Cerebellar cortex (tissue), 1 donor: ENCODE measurements at regions not wholly inside any gene's neighbourhood (a gene's known extent, or its start where the extent isn't known, plus 50 kb on each side); places are given as distances from the start of the nearest gene placed in this dataset.

ENCODE experiments used
- DNase-seq: peaks from one replicate; pipeline ENCODE4 v3.0.0-alpha.2; 2015; ENCODE audit warnings: low spot score

DNA sequence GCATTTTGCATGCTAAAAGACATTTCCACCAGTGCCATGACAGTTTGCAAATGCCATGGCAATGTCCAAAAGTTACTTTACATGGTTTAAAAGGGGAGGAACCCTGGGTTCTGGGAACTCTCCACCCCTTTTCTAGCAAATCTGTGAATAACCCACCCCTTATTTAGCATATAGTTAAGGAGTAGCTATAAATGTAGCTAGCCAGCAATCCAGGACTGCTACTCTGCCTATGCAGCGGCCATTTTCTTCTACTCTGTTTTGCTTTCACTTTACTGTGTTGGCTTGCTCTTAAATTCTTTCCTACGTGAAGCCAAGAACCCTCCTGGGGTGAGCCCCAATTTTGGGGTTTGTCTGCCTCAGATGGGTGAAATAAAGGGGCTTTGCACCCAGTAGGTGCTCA, 141.0 kb downstream of the PTPN11 start:
- no peak for DNase-seq

DNA sequence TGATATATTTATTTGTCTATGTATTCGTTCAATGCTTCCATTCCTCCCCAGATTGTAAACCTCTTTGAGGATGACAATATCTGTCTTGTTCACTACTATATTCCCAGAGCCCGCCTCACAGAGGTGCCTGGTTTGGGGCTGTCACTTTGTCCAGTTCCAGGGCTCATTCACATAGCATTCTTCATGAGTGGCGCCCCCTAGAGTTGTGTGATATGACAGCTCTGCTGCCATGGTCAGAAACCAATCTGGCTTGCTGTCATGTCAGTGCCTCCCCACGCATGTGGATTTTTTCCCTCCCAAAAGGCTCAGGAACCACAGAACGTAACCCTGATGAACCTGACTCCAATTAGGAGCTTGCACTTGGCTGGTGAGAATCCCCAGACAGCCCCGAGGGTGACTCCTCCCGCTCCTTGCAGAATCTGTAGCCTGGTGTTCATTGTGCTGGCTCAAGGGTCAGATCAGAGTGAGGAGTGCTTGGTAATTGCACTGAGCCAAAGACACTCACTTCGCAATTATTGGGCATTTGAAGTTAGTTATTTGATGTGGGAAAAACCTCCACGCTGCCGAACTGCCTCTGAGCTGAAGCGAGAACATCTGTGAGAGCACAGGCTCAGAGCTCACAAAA, 145.5 kb downstream of the PTPN11 start:
- DNase-seq: no peak

GRCh38 chr12:112568641-112569040, 149.9 kb downstream of the PTPN11 start:
- DNase-seq: peak; percentile 41

DNA sequence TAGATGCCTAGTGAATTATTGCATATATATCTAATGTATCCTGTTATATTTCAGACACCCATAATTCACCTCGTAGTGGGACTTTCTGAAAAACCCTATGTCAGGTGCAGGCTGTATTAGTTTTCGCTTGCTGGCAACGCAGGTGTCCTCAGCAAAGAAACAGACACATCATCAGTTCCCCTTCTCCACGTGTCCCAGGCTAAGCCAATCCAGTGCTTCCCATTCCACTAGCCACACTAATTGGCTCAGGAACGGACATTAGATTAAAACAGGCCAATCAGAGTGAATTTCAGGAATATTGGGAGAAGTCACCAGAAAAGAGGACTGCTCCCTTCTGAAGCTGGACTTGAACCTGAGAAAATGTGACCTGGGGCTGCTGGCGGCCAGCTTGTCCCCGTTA, 151.3 kb downstream of the PTPN11 start:
- DNase-seq: no peak

- no peak for DNase-seq
Measured at GRCh38 chr12:112573141-112573540, 154.4 kb downstream of the PTPN11 start.

- DNase-seq: no peak
Measured at GRCh38 chr12:112574896-112575558, 156.3 kb downstream of the PTPN11 start.

- DNase-seq: no peak
Measured at GRCh38 chr12:112575559-112576067, 156.9 kb downstream of the PTPN11 start.

DNA sequence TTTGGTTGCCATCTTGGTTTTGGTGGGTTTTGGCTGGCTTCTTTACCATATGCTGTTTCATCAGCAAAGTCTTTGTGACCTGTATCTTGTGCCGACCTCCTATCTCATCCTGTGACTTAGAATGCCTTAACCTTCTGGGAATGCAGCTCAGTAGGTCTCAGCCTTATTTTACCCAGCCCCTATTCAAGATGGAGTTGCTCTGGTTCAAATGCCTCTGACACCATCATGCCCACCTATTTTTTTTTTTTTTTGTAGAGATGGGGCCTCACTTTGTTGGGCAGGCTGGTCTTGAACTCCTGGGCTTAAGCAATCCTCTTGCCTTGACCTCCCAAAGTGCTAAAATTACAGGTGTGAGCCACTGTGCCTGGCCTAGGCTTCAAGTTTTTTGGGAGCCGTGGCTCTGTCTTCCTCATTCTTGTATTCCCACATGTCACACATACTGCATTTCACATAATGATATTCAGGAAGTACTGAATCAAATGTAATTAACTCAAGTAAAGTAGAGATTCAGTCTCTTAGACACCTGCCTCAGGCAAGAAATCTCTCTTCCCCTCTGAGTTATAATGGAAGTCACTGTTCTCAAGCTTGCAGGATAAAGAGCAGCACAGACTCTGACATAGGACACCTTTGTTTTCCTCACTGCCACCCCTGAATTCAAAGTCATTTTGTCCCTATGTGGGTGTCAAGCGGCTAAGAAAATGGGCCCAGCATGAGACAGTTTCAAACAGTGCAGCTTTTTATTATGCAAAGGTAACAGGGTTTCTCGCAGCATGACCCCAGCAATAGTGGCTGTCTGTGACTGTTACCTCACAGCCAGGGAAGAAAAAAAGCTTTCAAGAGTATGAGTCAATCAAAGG, 159.0 kb downstream of the PTPN11 start:
- no peak for DNase-seq

- no peak for DNase-seq
Measured at GRCh38 chr12:112584266-112584722, 165.5 kb downstream of the PTPN11 start.

GRCh38 chr12:112586148-112586783, 167.5 kb downstream of the PTPN11 start:
- no peak for DNase-seq

- no peak for DNase-seq
Measured at GRCh38 chr12:112589275-112589674, 170.5 kb downstream of the PTPN11 start.

DNA sequence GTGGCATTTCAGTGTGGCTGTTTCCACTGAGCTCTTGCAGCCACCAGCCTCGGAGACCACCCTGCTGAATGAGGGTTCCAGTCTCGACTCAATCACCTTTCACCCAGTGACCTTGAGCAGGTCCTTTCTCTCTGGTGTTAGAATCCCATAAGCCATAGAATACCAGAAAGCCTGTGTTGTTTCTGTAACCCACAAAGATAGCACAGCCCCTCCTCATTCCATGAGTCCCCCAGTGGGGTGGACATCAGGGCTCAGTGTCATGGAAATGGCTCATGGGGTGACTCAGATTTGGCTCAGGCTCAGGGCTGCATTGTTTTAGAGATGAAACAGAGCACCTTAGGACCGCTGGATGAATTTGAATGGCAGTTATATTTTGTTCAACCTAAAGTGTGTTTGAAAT, 171.5 kb downstream of the PTPN11 start:
- DNase-seq: no peak

DNA sequence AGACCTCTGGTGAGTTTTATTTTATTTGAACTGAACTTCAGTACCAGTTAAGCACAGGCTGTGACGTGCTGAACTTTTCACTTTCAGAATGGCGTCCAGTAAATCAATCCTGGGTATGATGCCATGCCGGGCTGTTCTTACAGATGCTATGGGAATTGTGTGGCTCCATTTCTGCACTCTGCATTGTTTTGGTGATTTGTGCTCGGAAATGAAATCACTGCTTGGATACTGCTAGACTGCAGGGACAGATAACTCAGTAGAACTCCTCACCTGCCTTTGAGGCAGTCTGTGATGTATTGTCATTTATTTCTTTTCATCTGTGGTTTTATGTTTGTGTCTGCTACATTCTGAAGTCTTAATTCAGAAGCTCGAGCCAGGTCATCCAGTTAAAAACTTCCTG, 172.7 kb downstream of the PTPN11 start:
- no peak for DNase-seq

- no peak for DNase-seq
Measured at GRCh38 chr12:112595410-112595809, 176.7 kb downstream of the PTPN11 start.

DNA sequence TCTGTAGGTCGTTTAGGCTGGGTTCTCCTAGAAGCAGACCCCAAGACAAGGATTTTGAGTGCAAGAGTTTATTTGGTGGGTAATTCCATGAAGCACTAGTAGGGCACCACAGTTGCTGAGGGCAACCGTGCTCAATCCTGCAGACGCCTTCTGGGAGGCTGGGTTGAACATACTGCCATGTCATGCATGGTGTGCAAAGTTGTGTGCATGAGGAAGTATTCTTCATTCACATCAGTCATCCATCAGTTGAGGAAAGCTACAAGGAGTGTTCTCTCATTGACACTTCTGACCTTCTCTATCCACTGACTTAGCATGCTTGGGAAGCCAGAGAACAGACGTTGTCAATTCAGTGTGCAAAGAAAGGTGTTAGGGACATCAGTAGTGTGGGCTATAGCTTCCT, 179.2 kb downstream of the PTPN11 start:
- no peak for DNase-seq

DNA sequence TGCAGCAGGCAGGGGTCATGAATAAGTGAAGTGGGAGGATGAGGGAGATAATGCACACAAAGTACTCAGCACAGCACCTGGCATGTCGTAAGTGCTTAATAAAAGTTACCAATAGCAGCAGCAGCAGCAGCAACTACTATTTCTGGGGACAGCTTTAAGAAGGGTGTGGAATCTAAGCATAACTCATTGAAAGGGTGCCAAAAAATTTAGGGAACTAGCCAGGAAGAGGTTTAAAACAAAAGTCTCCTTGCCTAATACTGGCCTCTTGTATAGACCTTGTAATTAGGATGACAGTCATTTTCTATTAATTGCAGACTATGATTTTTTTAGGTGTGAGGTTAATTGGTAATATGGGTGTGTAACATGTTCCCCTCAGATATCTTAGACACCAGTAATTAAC, 179.9 kb downstream of the PTPN11 start:
- no peak for DNase-seq

DNA sequence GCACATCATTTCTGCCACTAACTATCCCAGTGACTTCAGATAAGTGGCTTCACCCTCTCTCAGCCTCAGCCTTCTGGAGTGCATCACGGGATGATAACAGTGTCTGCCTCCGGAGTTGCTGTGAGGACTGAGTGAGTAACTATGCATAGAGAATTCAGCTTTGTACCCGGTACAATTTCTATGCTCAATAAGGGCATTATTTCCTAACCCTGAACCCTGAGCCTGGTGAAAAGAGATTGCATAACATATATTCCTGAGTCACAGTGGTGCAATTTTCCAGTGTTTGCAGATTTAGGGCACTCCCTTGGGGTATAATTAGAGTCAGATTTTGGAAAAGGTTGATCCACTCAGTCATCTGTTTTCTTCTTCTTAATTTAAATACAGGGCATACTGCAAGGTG, 181.1 kb downstream of the PTPN11 start:
- no peak for DNase-seq

DNA sequence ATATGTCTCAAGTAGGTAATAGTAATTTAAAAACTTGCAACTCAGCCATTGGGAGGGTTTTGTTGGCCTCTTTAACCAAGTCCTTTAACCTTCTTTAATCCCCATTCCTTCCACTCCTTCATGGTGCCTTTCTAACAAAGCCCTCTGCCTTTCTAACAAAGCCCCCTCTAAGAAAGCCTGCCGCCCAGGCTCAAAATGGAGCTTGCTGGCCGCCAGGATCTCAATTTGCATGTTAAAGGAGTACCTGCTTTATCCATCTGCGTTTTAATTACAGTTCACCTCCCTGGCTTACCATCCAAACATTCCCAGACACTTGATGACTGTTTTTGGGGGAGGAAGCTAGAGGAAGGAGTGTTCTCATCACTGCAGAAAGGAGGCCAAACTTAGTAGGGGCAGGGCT, 183.4 kb downstream of the PTPN11 start:
- DNase-seq: no peak

DNA sequence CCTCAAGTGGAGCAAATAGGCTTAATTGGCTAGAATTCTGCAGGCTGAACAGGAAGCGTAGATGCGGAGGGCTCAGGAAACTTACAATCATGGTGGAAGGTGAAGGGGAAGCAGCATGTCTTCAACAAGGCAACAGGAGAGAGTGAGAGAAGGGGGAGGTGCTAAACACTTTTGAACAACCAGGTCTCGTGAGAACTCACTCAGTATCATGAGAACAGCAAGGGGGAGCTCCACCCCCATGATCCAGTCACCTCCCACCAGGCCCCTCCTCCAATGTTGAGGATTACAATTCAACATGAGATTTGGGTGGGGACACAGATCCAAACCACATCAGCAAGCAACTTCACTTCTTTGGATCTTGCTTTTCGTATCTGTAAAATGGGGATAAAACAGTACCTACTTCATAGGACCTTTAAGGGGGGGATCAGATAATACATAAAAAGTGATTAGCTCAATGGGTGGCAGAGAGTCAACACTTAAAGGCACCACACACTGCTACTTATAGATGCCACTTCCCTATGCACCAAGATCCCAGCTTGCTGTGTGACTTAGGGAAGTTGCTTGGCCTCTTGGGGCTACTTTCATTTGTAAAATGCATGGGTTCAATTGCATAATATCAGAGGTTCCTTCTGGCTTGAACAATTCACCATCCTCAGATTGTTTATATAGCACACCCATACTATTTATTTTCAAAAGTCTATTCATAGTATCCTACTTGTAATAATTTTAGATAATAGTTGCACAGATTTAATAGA, 184.8 kb upstream of the RPH3A start:
- no peak for DNase-seq

DNA sequence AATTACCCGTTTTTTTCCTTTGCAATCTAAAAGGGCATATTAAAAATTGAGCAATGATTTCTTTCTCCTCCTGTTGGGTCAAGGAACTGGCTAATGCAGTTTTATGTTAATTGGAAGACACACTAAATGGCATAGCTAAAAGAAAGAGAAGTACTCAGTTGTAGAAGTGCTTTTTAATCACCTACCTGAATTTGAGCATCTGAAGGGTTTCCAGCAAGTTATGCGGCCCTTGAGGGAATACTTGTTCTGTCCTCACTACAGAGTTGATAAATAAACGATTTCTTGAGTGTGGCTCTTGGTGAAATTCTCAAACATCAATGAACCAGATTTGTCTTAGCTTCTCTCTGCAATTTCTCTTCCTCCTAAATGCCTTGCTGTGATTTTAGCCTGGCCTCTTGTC, 184.1 kb upstream of the RPH3A start:
- no peak for DNase-seq

DNA sequence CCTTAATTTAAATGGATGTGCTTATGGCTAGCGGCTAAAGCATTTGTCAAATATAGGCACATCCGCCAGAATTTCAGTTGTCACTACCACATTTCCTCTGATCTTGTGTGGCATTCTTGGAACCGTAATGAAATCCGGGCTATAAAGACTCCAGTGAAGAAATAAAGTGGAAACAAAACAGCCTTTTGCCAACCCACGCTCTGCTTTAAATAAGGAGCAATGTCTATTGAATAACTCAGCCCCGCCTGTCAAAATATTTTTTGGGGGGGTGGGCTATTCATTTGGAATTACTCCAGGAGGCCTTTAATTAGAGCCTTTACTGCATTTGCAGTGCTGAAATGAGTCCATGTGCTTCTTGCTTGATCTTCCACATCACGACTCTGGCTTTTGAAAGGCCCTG, 179.6 kb upstream of the RPH3A start:
- no peak for DNase-seq

- peak; percentile 14 for DNase-seq
Measured at GRCh38 chr12:112615196-112615595, 176.4 kb upstream of the RPH3A start.
